ENCODE measurements at regions not wholly inside any gene's neighbourhood (a gene's known extent, or its start where the extent isn't known, plus 50 kb on each side); places are given as distances from the start of the nearest gene placed in this dataset.
"Not testable (repeated sequence)": the region's sequence is repeated elsewhere in the genome, so short reads cannot be mapped to it uniquely, and the experiment has no call there.

DNA sequence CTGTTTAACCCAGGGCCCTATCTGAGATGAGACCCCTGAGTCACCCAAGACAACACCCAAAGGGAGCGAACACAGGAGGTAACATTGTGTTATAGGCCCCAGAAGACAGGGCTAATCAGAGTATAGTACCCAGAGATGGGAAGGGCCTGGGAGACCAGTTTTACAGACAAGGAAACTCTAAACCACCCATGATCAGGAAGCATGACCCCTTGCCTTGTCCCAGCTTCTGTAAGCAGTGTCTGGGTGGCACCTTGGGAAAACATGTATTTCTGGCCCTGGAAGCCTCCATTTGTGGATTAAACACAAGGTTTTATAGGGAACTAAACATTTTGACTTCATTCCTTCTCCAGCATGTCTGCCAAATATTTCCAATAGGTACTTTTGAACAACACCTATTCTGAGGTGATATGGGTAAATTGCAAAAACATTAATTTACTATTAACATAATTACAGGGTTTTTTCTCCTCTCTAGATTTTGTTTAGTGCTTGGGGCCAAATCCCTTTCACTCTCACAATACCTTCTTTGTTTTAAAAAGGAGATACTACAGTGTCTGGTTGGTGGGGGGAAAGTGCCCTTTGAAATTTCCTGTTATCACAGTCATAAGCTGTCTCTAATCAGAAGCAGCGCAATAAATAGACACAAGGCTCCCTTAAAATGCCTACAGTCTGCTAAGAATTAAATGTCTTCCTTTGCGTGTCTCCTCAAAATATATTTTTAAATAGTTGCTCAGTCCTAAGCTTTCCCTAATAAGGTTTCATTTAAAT, 341.1 kb downstream of the BCL11A start:
- no peaks in the 10 kb centered on the region for H3K27me3 ChIP-seq (ENCODE audit: control insufficient read depth, insufficient read depth, low read length)
- no peak overlapping the region for H3K4me3 ChIP-seq (ENCODE audit: low read depth, low read length)
- no peaks in the 10 kb centered on the region for H3K36me3 ChIP-seq (ENCODE audit: control insufficient read depth, insufficient read depth, low read length)
- DNase-seq (ENCODE audit: low read depth): no peak
- TF ChIP-seq, protein P1, sequence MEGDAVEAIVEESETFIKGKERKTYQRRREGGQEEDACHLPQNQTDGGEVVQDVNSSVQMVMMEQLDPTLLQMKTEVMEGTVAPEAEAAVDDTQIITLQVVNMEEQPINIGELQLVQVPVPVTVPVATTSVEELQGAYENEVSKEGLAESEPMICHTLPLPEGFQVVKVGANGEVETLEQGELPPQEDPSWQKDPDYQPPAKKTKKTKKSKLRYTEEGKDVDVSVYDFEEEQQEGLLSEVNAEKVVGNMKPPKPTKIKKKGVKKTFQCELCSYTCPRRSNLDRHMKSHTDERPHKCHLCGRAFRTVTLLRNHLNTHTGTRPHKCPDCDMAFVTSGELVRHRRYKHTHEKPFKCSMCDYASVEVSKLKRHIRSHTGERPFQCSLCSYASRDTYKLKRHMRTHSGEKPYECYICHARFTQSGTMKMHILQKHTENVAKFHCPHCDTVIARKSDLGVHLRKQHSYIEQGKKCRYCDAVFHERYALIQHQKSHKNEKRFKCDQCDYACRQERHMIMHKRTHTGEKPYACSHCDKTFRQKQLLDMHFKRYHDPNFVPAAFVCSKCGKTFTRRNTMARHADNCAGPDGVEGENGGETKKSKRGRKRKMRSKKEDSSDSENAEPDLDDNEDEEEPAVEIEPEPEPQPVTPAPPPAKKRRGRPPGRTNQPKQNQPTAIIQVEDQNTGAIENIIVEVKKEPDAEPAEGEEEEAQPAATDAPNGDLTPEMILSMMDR (IDR thresholded peaks at IDR 0.05; ENCODE audit: insufficient read depth, low read length, poor library complexity, severe bottlenecking): no peak

DNA sequence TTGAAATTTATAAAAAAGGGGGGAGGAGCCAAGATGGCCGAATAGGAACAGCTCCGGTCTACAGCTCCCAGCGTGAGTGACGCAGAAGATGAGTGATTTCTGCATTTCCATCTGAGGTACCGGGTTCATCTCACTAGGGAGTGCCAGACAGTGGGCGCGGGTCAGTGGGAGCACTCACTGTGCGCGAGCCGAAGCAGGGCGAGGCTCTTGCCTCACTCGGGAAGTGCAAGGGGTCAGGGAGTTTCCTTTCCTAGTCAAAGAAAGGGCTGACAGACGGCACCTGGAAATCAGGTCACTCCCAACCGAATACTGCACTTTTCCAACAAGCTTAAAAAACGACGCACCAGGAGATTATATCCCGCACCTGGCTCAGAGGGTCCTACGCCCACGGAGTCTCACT, 364.4 kb downstream of the BCL11A start:
- not testable (repeated sequence) for H3K4me3 ChIP-seq (ENCODE audit: low read depth, low read length); H3K36me3 ChIP-seq (ENCODE audit: control insufficient read depth, insufficient read depth, low read length); DNase-seq (ENCODE audit: low read depth); H3K27me3 ChIP-seq (ENCODE audit: control insufficient read depth, insufficient read depth, low read length)

DNA sequence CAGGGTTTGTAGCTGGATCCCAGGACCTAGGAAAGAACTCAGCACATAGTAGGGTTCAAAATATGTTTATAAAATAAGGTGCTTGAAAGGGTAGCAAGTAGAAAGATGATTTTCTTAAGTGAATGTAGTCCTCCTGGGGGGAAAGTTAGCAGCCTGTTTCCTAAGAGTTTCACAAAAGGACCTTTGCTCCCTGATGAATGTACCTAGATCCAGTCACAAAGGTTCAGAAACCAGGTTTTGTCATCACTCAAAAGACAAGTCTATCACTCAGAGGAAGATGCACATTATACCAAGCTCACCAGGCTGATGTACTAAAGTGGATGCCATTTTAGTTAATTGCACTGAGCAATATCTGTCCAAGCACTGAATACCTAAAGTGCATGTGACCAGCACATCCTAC, 378.2 kb downstream of the BCL11A start:
- H3K4me3 ChIP-seq (ENCODE audit: low read depth, low read length): no peak overlapping the region
- H3K36me3 ChIP-seq (ENCODE audit: control insufficient read depth, insufficient read depth, low read length): no peaks in the 10 kb centered on the region
- H3K27me3 ChIP-seq (ENCODE audit: control insufficient read depth, insufficient read depth, low read length): no peaks in the 10 kb centered on the region
- no peak for DNase-seq (ENCODE audit: low read depth)
- TF ChIP-seq, protein P1 (IDR thresholded peaks at IDR 0.05; ENCODE audit: insufficient read depth, low read length, poor library complexity, severe bottlenecking): no peak

DNA sequence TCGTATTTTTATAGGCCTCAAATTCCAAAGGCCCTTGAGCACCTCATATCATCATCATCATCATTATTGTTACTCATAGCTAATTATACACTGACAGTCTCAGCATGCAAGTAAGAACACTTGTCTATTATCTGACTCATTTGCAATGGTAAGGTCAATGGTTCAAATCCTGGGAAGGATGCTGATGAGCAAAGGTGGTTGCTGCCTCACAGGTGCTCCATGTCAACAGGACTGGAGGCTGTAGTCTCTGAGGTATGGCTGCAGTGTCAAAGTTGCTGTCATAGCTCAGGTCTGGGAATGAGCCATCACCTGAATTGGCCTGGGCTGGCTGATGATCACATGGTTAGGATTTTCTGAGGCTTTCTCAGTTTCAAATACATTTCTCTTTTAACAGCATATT, 379.3 kb downstream of the BCL11A start:
- Histone ChIP-seq H3K27me3 (ENCODE audit: control insufficient read depth, insufficient read depth, low read length) (no peaks in the 10 kb centered on the region), H3K4me3 (ENCODE audit: low read depth, low read length) (no peak overlapping the region)
- DNase-seq (ENCODE audit: low read depth): no peak

DNA sequence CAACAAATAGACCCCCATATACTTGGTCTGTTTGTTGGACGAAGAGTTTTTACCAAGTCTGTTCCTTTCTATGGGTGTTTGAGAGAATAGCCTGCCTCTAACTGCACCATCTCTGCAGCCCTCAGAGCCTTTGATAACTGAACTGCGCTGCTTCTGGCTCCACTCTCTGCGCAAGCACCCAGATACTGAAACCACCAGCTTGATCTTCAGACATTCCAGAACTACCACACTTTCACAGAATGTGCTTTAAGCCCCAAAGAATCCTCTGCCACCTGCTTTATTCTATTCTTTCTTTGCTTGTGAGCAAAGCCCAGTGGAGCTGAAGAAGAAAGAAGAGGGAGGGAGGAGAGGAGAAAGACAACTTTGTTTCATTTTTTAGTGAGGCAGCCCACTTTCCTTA, 380.7 kb downstream of the BCL11A start:
- no peak overlapping the region for H3K4me3 ChIP-seq (ENCODE audit: low read depth, low read length)
- no peaks in the 10 kb centered on the region for H3K27me3 ChIP-seq (ENCODE audit: control insufficient read depth, insufficient read depth, low read length)
- TF ChIP-seq, protein P1 (IDR thresholded peaks at IDR 0.05; ENCODE audit: insufficient read depth, low read length, poor library complexity, severe bottlenecking): no peak
- DNase-seq (ENCODE audit: low read depth): no peak
- no peaks in the 10 kb centered on the region for H3K36me3 ChIP-seq (ENCODE audit: control insufficient read depth, insufficient read depth, low read length)

More for the DNA sequence above, 379.3 kb downstream of the BCL11A start:
- no peaks in the 10 kb centered on the region for H3K36me3 ChIP-seq (ENCODE audit: control insufficient read depth, insufficient read depth, low read length)
- TF ChIP-seq, protein P1 (IDR thresholded peaks at IDR 0.05; ENCODE audit: insufficient read depth, low read length, poor library complexity, severe bottlenecking): no peak

DNA sequence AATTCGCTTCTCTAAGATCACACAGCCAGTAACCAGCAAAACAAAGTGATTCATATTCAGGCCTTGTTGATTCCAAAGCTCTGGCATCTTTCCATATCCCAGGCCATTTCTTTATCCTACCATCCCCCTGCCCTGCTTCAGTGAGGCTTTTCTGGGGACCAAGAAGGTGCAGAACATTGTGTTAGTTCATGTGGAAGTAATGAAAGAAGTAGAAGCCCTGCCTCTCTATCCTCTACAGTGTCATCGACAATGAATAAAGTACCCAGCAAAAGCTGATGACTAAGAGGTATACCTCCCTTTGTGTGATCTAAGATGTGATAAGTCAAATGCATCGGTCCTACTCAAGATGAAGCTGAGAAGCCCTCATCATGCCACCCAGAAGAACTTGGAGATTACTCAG, 383.2 kb downstream of the BCL11A start:
- TF ChIP-seq, protein P1 (IDR thresholded peaks at IDR 0.05; ENCODE audit: insufficient read depth, low read length, poor library complexity, severe bottlenecking): no peak
- H3K36me3 ChIP-seq (ENCODE audit: control insufficient read depth, insufficient read depth, low read length): no peaks in the 10 kb centered on the region
- no peaks in the 10 kb centered on the region for H3K27me3 ChIP-seq (ENCODE audit: control insufficient read depth, insufficient read depth, low read length)
- no peak overlapping the region for H3K4me3 ChIP-seq (ENCODE audit: low read depth, low read length)
- no peak for DNase-seq (ENCODE audit: low read depth)

Measured in kidney epithelial cell (primary cell).